Nephron progenitor cell (in vitro differentiated cells): ENCODE measurements at regions not wholly inside any gene's neighbourhood (a gene's known extent, or its start where the extent isn't known, plus 50 kb on each side); places are given as distances from the start of the nearest gene placed in this dataset.

Experiments
- DNase-seq: peaks from one replicate; pipeline ENCODE4 v3.0.0; 2021
- H3K27ac Mint-ChIP-seq: 2 replicates; pipeline ENCODE4 v1.8.0; 2021; ENCODE audit warnings: mild to moderate bottlenecking, moderate library complexity, mixed read lengths
- H3K27me3 Mint-ChIP-seq: 2 replicates; pipeline ENCODE4 v1.8.0; 2021; ENCODE audit warnings: mild to moderate bottlenecking, low read depth, mixed read lengths; ENCODE audit not compliant: poor library complexity
- H3K36me3 Mint-ChIP-seq: 2 replicates; pipeline ENCODE4 v1.8.0; 2021; ENCODE audit warnings: low read depth, mixed read lengths
- H3K4me1 Mint-ChIP-seq: 2 replicates; pipeline ENCODE4 v1.8.0; 2021; ENCODE audit warnings: mixed read lengths
- H3K4me3 Mint-ChIP-seq: 2 replicates; pipeline ENCODE4 v1.8.0; 2021; ENCODE audit warnings: mild to moderate bottlenecking, moderate library complexity, mixed read lengths
- H3K9me3 Mint-ChIP-seq: 2 replicates; pipeline ENCODE4 v1.8.0; 2021; ENCODE audit warnings: mild to moderate bottlenecking, moderate library complexity, mixed read lengths
- TF ChIP-seq, protein P1 (sequence below): fragments of 200-600 bp; sonication (generic); IDR thresholded peaks from 2 replicates; pipeline ENCODE4 v1.5.0; 2021; ENCODE audit warnings: antibody characterized with exemption

GRCh38 chr3:127459891-127460290 lies 130.6 kb downstream of the TPRA1 start:
- Mint-ChIP-seq H3K27ac (no peak overlapping the region), H3K4me3 (no peak overlapping the region), H3K36me3 (no peaks in the 10 kb centered on the region), H3K4me1 (peaks cover 10% of the 10 kb centered on the region), H3K9me3 (peaks cover 3% of the 10 kb centered on the region), H3K27me3 (peaks cover 74% of the 10 kb centered on the region)
- DNase-seq = no peak
- TF ChIP-seq, protein P1, sequence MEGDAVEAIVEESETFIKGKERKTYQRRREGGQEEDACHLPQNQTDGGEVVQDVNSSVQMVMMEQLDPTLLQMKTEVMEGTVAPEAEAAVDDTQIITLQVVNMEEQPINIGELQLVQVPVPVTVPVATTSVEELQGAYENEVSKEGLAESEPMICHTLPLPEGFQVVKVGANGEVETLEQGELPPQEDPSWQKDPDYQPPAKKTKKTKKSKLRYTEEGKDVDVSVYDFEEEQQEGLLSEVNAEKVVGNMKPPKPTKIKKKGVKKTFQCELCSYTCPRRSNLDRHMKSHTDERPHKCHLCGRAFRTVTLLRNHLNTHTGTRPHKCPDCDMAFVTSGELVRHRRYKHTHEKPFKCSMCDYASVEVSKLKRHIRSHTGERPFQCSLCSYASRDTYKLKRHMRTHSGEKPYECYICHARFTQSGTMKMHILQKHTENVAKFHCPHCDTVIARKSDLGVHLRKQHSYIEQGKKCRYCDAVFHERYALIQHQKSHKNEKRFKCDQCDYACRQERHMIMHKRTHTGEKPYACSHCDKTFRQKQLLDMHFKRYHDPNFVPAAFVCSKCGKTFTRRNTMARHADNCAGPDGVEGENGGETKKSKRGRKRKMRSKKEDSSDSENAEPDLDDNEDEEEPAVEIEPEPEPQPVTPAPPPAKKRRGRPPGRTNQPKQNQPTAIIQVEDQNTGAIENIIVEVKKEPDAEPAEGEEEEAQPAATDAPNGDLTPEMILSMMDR = no peak

DNA sequence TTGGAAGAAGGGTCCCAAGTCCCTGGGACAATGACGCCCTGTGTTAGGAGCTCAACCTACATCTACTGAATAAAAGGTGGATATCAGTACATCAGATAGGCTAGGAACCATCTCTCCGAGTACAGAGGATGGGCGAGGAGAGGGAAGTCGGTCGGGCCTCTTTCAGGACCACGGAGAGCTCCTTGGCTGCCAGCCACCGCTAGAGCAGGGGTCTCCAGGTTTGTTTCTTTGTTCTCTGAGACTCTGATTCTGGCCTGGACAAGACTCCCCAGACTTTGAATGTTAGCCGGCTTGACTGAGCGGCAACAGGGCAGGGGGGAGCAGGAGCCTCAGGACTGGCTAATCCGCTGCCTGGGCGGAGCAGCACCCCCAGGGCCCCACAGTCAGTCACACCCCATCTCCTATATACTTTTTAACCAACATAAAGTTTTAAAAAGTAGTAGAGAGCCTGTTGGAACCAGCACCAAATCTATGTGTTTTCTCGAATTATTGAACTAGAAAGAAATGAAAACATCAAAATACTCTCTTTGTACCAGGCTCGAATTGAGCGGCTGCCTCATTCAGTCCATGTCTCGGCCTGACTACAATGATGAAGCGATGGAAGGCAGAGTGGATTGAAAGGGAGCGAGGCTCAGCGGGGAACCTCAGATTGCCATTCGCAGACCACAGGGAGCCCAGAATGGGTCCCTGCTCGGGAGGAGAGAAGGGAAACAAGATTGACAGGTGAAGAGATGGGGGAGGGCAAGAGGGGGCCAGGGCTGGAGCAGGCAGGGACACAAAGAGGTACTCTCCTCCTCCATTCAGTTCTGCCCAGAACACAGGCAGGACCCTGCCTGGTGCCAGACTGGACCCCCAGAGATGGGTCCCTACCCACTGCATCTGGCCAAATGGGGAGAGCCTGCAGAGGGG lies 131.6 kb downstream of the TPRA1 start:
- DNase-seq = peak; percentile 96
- H3K4me1 Mint-ChIP-seq = peaks cover 10% of the 10 kb centered on the region
- peaks cover 3% of the 10 kb centered on the region for H3K9me3 Mint-ChIP-seq
- H3K4me3 Mint-ChIP-seq = no peak overlapping the region
- TF ChIP-seq, protein P1 = no peak
- H3K27me3 Mint-ChIP-seq = peaks cover 78% of the 10 kb centered on the region
- H3K36me3 Mint-ChIP-seq = no peaks in the 10 kb centered on the region
- no peak overlapping the region for H3K27ac Mint-ChIP-seq

GRCh38 chr3:127457546-127458145 lies 132.9 kb downstream of the TPRA1 start:
- Mint-ChIP-seq H3K36me3 (no peaks in the 10 kb centered on the region), H3K9me3 (peaks cover 3% of the 10 kb centered on the region), H3K4me3 (no peak overlapping the region), H3K27ac (no peak overlapping the region), H3K27me3 (peaks cover 89% of the 10 kb centered on the region), H3K4me1 (peaks cover 10% of the 10 kb centered on the region)
- DNase-seq = no peak
- TF ChIP-seq, protein P1 = no peak

DNA sequence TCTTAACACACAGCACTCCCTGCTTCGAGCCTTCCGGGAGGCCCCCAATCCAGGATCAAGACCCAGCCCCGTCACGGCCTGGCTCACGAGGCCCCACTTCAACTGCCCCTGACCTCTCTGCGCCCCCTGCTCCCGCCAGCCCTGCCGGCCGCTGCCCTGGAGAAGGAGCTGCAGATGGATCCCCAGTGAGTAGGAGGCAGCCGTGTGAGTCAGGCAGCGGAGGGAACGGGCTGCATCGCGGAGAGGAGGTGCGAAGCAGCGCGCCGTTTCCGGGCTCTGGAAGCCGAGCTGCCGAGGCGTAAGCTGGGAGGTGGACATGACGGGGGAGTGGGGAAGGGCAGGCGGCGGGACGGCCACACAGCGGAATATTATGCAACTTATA lies 133.4 kb downstream of the TPRA1 start:
- peak; percentile 59 for DNase-seq
- Mint-ChIP-seq H3K27ac (no peak overlapping the region), H3K4me3 (no peak overlapping the region), H3K9me3 (peaks cover 3% of the 10 kb centered on the region), H3K4me1 (peaks cover 10% of the 10 kb centered on the region), H3K36me3 (no peaks in the 10 kb centered on the region), H3K27me3 (peaks cover 88% of the 10 kb centered on the region)
- TF ChIP-seq, protein P1 = no peak

GRCh38 chr3:127456471-127457093 lies 134.0 kb downstream of the TPRA1 start:
- peaks cover 3% of the 10 kb centered on the region for H3K9me3 Mint-ChIP-seq
- no peak overlapping the region for H3K27ac Mint-ChIP-seq
- no peak for DNase-seq
- peaks cover 10% of the 10 kb centered on the region for H3K4me1 Mint-ChIP-seq
- no peaks in the 10 kb centered on the region for H3K36me3 Mint-ChIP-seq
- H3K27me3 Mint-ChIP-seq = peaks cover 89% of the 10 kb centered on the region
- TF ChIP-seq, protein P1 = no peak
- peak overlapping the region; percentile 40 for H3K4me3 Mint-ChIP-seq
